ENCODE measurements at regions not wholly inside any gene's neighbourhood (a gene's known extent, or its start where the extent isn't known, plus 50 kb on each side); places are given as distances from the start of the nearest gene placed in this dataset.

GRCh38 chr2:7966032-7966431, 715.8 kb upstream of the ID2 start:
- Histone ChIP-seq H3K36me3 (no peaks in the 10 kb centered on the region), H3K9me3 (replicated peaks in 1 of 11) (peaks cover 0 to 6% (median 4%) of the 10 kb centered on the region in 11 experiments; a peak in 6 of 22 replicates), H3K27ac (no peak overlapping the region), H3K4me2 (no peak overlapping the region), H3K9ac (no peak overlapping the region), H3K27me3 (no peaks in the 10 kb centered on the region), H3K4me1 (no peaks in the 10 kb centered on the region), H3K4me3 (no peak overlapping the region), H4K20me1 (no peaks in the 10 kb centered on the region)
- no peak for TF ChIP-seq Cebpa-rat (IDR thresholded peaks at IDR 0.05)

- H3K4me1 ChIP-seq: no peaks in the 10 kb centered on the region
- no peak overlapping the region for H3K4me2 ChIP-seq
- TF ChIP-seq Cebpa-rat (IDR thresholded peaks at IDR 0.05): no peak
- no peaks in the 10 kb centered on the region for H3K36me3 ChIP-seq
- no peak overlapping the region for H3K9ac ChIP-seq
- peaks cover 0 to 14% (median 5%) of the 10 kb centered on the region in 11 experiments; a peak in 6 of 22 replicates for H3K9me3 ChIP-seq (replicated peaks in 1 of 11)
- no peaks in the 10 kb centered on the region for H3K27me3 ChIP-seq
- no peak overlapping the region for H3K4me3 ChIP-seq
- no peaks in the 10 kb centered on the region for H4K20me1 ChIP-seq
- no peak overlapping the region for H3K27ac ChIP-seq
These were observed 714.0 kb upstream of the ID2 start for GRCh38 chr2:7967707-7968405.

- H3K4me2 ChIP-seq: no peak overlapping the region
- H3K9ac ChIP-seq: no peak overlapping the region
- no peaks in the 10 kb centered on the region for H3K27me3 ChIP-seq
- H3K9me3 ChIP-seq (replicated peaks in 1 of 11): peaks cover 0 to 14% (median 5%) of the 10 kb centered on the region in 11 experiments; a peak in 6 of 22 replicates
- no peaks in the 10 kb centered on the region for H3K36me3 ChIP-seq
- TF ChIP-seq Cebpa-rat (IDR thresholded peaks at IDR 0.05): no peak
- H3K27ac ChIP-seq: no peak overlapping the region
- H3K4me1 ChIP-seq: no peaks in the 10 kb centered on the region
- no peaks in the 10 kb centered on the region for H4K20me1 ChIP-seq
- no peak overlapping the region for H3K4me3 ChIP-seq
These were observed 711.9 kb upstream of the ID2 start for GRCh38 chr2:7969756-7970515.

GRCh38 chr2:7971248-7971647, 710.6 kb upstream of the ID2 start:
- H3K27ac ChIP-seq: no peak overlapping the region
- H3K4me3 ChIP-seq: no peak overlapping the region
- H3K36me3 ChIP-seq: no peaks in the 10 kb centered on the region
- no peaks in the 10 kb centered on the region for H3K27me3 ChIP-seq
- H3K4me1 ChIP-seq: no peaks in the 10 kb centered on the region
- H3K9ac ChIP-seq: no peak overlapping the region
- no peak overlapping the region for H3K4me2 ChIP-seq
- H4K20me1 ChIP-seq: no peaks in the 10 kb centered on the region
- TF ChIP-seq Cebpa-rat (IDR thresholded peaks at IDR 0.05): no peak
- H3K9me3 ChIP-seq (replicated peaks in 1 of 11): peaks cover 0 to 14% (median 5%) of the 10 kb centered on the region in 11 experiments; a peak in 6 of 22 replicates

GRCh38 chr2:7971841-7972240, 710.0 kb upstream of the ID2 start:
- H4K20me1 ChIP-seq: no peaks in the 10 kb centered on the region
- no peak for TF ChIP-seq Cebpa-rat (IDR thresholded peaks at IDR 0.05)
- H3K36me3 ChIP-seq: no peaks in the 10 kb centered on the region
- H3K27ac ChIP-seq: no peak overlapping the region
- no peak overlapping the region for H3K4me3 ChIP-seq
- H3K4me2 ChIP-seq: no peak overlapping the region
- H3K27me3 ChIP-seq: no peaks in the 10 kb centered on the region
- peaks cover 0 to 14% (median 5%) of the 10 kb centered on the region in 11 experiments; a peak in 6 of 22 replicates for H3K9me3 ChIP-seq (replicated peaks in 1 of 11)
- no peaks in the 10 kb centered on the region for H3K4me1 ChIP-seq
- no peak overlapping the region for H3K9ac ChIP-seq

GRCh38 chr2:7972670-7973069, 709.2 kb upstream of the ID2 start:
- Histone ChIP-seq H3K9me3 (replicated peaks in 1 of 11) (peaks cover 0 to 14% (median 5%) of the 10 kb centered on the region in 11 experiments; a peak in 6 of 22 replicates), H3K9ac (no peak overlapping the region), H3K36me3 (no peaks in the 10 kb centered on the region), H4K20me1 (no peaks in the 10 kb centered on the region), H3K4me2 (no peak overlapping the region), H3K27me3 (no peaks in the 10 kb centered on the region), H3K27ac (no peak overlapping the region), H3K4me3 (no peak overlapping the region), H3K4me1 (no peaks in the 10 kb centered on the region)
- no peak for TF ChIP-seq Cebpa-rat (IDR thresholded peaks at IDR 0.05)

GRCh38 chr2:7973801-7974480, 707.9 kb upstream of the ID2 start:
- TF ChIP-seq Cebpa-rat (IDR thresholded peaks at IDR 0.05): no peak
- no peak overlapping the region for H3K9ac ChIP-seq
- H3K27me3 ChIP-seq: no peaks in the 10 kb centered on the region
- H3K9me3 ChIP-seq (replicated peaks in 1 of 11): peaks cover 0 to 14% (median 5%) of the 10 kb centered on the region in 11 experiments; a peak in 6 of 22 replicates
- no peak overlapping the region for H3K4me3 ChIP-seq
- no peaks in the 10 kb centered on the region for H3K36me3 ChIP-seq
- H3K4me2 ChIP-seq: no peak overlapping the region
- no peaks in the 10 kb centered on the region for H4K20me1 ChIP-seq
- no peaks in the 10 kb centered on the region for H3K4me1 ChIP-seq
- no peak overlapping the region for H3K27ac ChIP-seq

- H3K27ac ChIP-seq: no peak overlapping the region
- H3K36me3 ChIP-seq: no peaks in the 10 kb centered on the region
- TF ChIP-seq Cebpa-rat (IDR thresholded peaks at IDR 0.05): no peak
- H3K4me2 ChIP-seq: no peak overlapping the region
- no peaks in the 10 kb centered on the region for H3K4me1 ChIP-seq
- H4K20me1 ChIP-seq: no peaks in the 10 kb centered on the region
- peaks cover 0 to 14% (median 5%) of the 10 kb centered on the region in 11 experiments; a peak in 6 of 22 replicates for H3K9me3 ChIP-seq (replicated peaks in 1 of 11)
- H3K27me3 ChIP-seq: no peaks in the 10 kb centered on the region
- H3K4me3 ChIP-seq: no peak overlapping the region
- no peak overlapping the region for H3K9ac ChIP-seq
These were observed 706.9 kb upstream of the ID2 start for GRCh38 chr2:7974936-7975335.

GRCh38 chr2:7976206-7976605, 705.6 kb upstream of the ID2 start:
- Histone ChIP-seq H3K27ac (no peak overlapping the region), H3K27me3 (no peaks in the 10 kb centered on the region), H3K4me1 (no peaks in the 10 kb centered on the region), H3K4me2 (no peak overlapping the region), H3K36me3 (no peaks in the 10 kb centered on the region), H4K20me1 (no peaks in the 10 kb centered on the region), H3K9me3 (replicated peaks in 1 of 11) (peaks cover 0 to 6% (median 0%) of the 10 kb centered on the region in 11 experiments; a peak in 4 of 22 replicates), H3K9ac (no peak overlapping the region), H3K4me3 (no peak overlapping the region)
- no peak for TF ChIP-seq Cebpa-rat (IDR thresholded peaks at IDR 0.05)

Measured in BLaER1 treated with 17β-estradiol and CSF1 and Interleukin-3, amounts not matched to agents 10 nM and 100 nM (cell line).